Stomach (tissue), 8 donors: ENCODE measurements at regions not wholly inside any gene's neighbourhood (a gene's known extent, or its start where the extent isn't known, plus 50 kb on each side); places are given as distances from the start of the nearest gene placed in this dataset.
A peak's percentile ranks its signal among the peaks of the same experiment; 100 is the strongest.

Experiments
- DNase-seq, 2 donors: peaks; one replicate each; pipeline versions ENCODE4 v3.0.0 to v3.0.0-alpha.2; 2013 to 2019
- H3K27ac ChIP-seq, 5 donors: fragments of 200-600 bp in 4 of 5; sonication (generic) in 4 of 5; one replicate each; pipeline ENCODE4 v1.5.1; 2013 to 2019; ENCODE audit warnings: mild to moderate bottlenecking in 1 of 5, moderate library complexity in 1 of 5
- H3K27me3 ChIP-seq, 3 donors: fragments of 200-600 bp; sonication (generic); one replicate each; pipeline ENCODE4 v1.5.1; 2017 to 2019; ENCODE audit warnings: mixed run types in 1 of 3
- H3K36me3 ChIP-seq, 4 donors: fragments of 200-600 bp; sonication (generic); 1 replicate in 3 of 4; 2 replicates in 1 of 4; pipeline ENCODE4 v1.5.1; 2016 to 2019
- H3K4me1 ChIP-seq, 4 donors: fragments of 200-600 bp; sonication (generic); one replicate each; pipeline ENCODE4 v1.5.1; 2016 to 2019
- H3K4me3 ChIP-seq, 4 donors: fragments of 200-600 bp; sonication (generic) in 3 of 4; one replicate each; pipeline ENCODE4 v1.5.1; 2016 to 2019; ENCODE audit warnings: mild to moderate bottlenecking in 1 of 4
- H3K9me3 ChIP-seq, 4 donors: fragments of 200-600 bp; sonication (generic); one replicate each; pipeline ENCODE4 v1.5.1; 2016 to 2019
- CTCF ChIP-seq, 7 experiments: fragments of 450-650 bp in 4 of 7; fragments of 200-600 bp in 3 of 7; sonication (generic) in 3 of 7; IDR thresholded peaks; one replicate each; pipeline ENCODE4 v1.5.1; 2016 to 2019; ENCODE audit warnings: antibody characterized with exemption in 7 of 7, control low read depth in 2 of 7, mild to moderate bottlenecking in 1 of 7
- EP300 ChIP-seq: sonication (generic); formaldehyde crosslinking; IDR thresholded peaks from one replicate; pipeline ENCODE4 v1.6.1; 2017; ENCODE audit warnings: antibody characterized with exemption
- POLR2A ChIP-seq, 4 donors: fragments of 450-650 bp; IDR thresholded peaks; one replicate each; pipeline ENCODE4 v1.6.1; 2016; ENCODE audit warnings: antibody characterized with exemption in 4 of 4, control low read depth in 2 of 4, mild to moderate bottlenecking in 1 of 4, moderate library complexity in 1 of 4
- POLR2AphosphoS5 ChIP-seq, 3 donors: sonication (generic); formaldehyde crosslinking; IDR thresholded peaks; one replicate each; pipeline ENCODE4 v1.6.1; 2016; ENCODE audit warnings: antibody characterized with exemption in 3 of 3
- WGBS, 5 donors: extraction: QIAGEN DNeasy Blood & Tissue Kit in 3 of 5; methylation state at CpG; one replicate each; pipeline versions ENCODE4 v1.1.5 to v1.1.7; 2013 to 2018; 5-methylcytosine and 5-hydroxymethylcytosine counted together
- intact Hi-C: fragments of 100-400 bp; cut with DNase I; formaldehyde crosslinking; loops from one replicate; pipeline ENCODE4 v1.15.1; 2023; ENCODE audit warnings: low total_unique reads
- donor health status: healthy with polysubstance abuse.
- donor health status: Bipolar disorder and iron deficiency.
- donor health status: healthy.

- TF ChIP-seq POLR2A (IDR thresholded peaks at IDR 0.05) (no peak), CTCF (IDR thresholded peaks at IDR 0.05) (no peak), EP300 (no peak), POLR2AphosphoS5 (IDR thresholded peaks at IDR 0.05) (no peak)
- Histone ChIP-seq H3K4me1 (no peaks in the 10 kb centered on the region), H3K27me3 (no peaks in the 10 kb centered on the region), H3K4me3 (no peak overlapping the region), H3K9me3 (peaks cover 0 to 20% (median 14%) of the 10 kb centered on the region in 4 donors), H3K27ac (no peak overlapping the region), H3K36me3 (no peaks in the 10 kb centered on the region)
- DNase-seq: no peak
- intact Hi-C loops: no loop called here
- WGBS, 5 donors: 68 to 74% (median 71%) methylated on average over 4 of the region's 4 CpGs
Observed at GRCh38 chr3:14019459-14019858, 105.2 kb downstream of the CHCHD4 start.

- Histone ChIP-seq H3K36me3 (no peaks in the 10 kb centered on the region), H3K27me3 (no peaks in the 10 kb centered on the region), H3K4me1 (no peaks in the 10 kb centered on the region), H3K27ac (no peak overlapping the region), H3K9me3 (peaks cover 0 to 16% (median 12%) of the 10 kb centered on the region in 4 donors), H3K4me3 (no peak overlapping the region)
- peak in 1 of 2 donors; percentile 56 for DNase-seq
- intact Hi-C loops: no loop called here
- 63 to 74% (median 72%) methylated on average over 8 of the region's 8 CpGs for WGBS, 5 donors
- no peak for TF ChIP-seq EP300
Observed at GRCh38 chr3:14016900-14017475, 107.7 kb downstream of the CHCHD4 start.

GRCh38 chr3:14007006-14007405 lies 117.7 kb downstream of the CHCHD4 start:
- Histone ChIP-seq H3K4me1 (no peaks in the 10 kb centered on the region), H3K27me3 (no peaks in the 10 kb centered on the region), H3K36me3 (no peaks in the 10 kb centered on the region), H3K27ac (no peak overlapping the region), H3K4me3 (no peak overlapping the region), H3K9me3 (peaks cover 0 to 8% (median under 1%) of the 10 kb centered on the region in 4 donors)
- TF ChIP-seq EP300 (no peak), POLR2A (IDR thresholded peaks at IDR 0.05) (no peak), POLR2AphosphoS5 (IDR thresholded peaks at IDR 0.05) (no peak), CTCF (IDR thresholded peaks at IDR 0.05) (no peak)
- no peak for DNase-seq
- intact Hi-C loops: no loop called here
- 62 to 76% (median 74%) methylated on average over 4 of the region's 4 CpGs for WGBS, 5 donors

- intact Hi-C loops: no loop called here
- no peak for DNase-seq
- peaks cover 0 to 12% (median 3%) of the 10 kb centered on the region in 4 donors for H3K9me3 ChIP-seq
- H3K27ac ChIP-seq: no peak overlapping the region
- H3K4me1 ChIP-seq: no peaks in the 10 kb centered on the region
- no peaks in the 10 kb centered on the region for H3K36me3 ChIP-seq
- TF ChIP-seq POLR2A (IDR thresholded peaks at IDR 0.05) (no peak), POLR2AphosphoS5 (IDR thresholded peaks at IDR 0.05) (no peak), CTCF (IDR thresholded peaks at IDR 0.05) (no peak), EP300 (no peak)
- H3K27me3 ChIP-seq: no peaks in the 10 kb centered on the region
- no peak overlapping the region for H3K4me3 ChIP-seq
Observed at GRCh38 chr3:14001136-14001535, 121.3 kb upstream of the WNT7A start.

- no peaks in the 10 kb centered on the region for H3K36me3 ChIP-seq
- DNase-seq: no peak
- no peak overlapping the region for H3K27ac ChIP-seq
- H3K4me3 ChIP-seq: no peak overlapping the region
- WGBS, 5 donors: 68 to 77% (median 70%) methylated on average over 2 of the region's 2 CpGs
- TF ChIP-seq CTCF (IDR thresholded peaks at IDR 0.05) (no peak), POLR2A (IDR thresholded peaks at IDR 0.05) (no peak), EP300 (no peak)
- peaks cover 0 to 16% (median 5%) of the 10 kb centered on the region in 4 donors for H3K9me3 ChIP-seq
- intact Hi-C loops: no loop called here
- H3K27me3 ChIP-seq: no peaks in the 10 kb centered on the region
- no peaks in the 10 kb centered on the region for H3K4me1 ChIP-seq
Observed at GRCh38 chr3:14000556-14000955, 120.7 kb upstream of the WNT7A start.
